Panc1 (cell line): ENCODE measurements at regions not wholly inside any gene's neighbourhood (a gene's known extent, or its start where the extent isn't known, plus 50 kb on each side); places are given as distances from the start of the nearest gene placed in this dataset.

Source experiments
- ATAC-seq: fragments of 200-7000 bp; cut with Tn5 transposase; 2 replicates; pipeline ENCODE4 v1.9.1; 2020; ENCODE audit warnings: mild to moderate bottlenecking, moderate library complexity
- BruUV-seq: library from RNA; stranded (reverse); fragments of 400-500 nt; replicated peaks from 2 replicates; lab custom pipeline; 2021; lab: Mats Ljungman, UMichigan
- CTCF ChIA-PET: fragments of 300-600 bp; sonication (Branson Sonifier 250); formaldehyde crosslinking; loops from one replicate; lab custom pipeline; 2022; ENCODE audit warnings: antibody characterized with exemption; lab: Charles Lee
- POLR2A ChIA-PET: fragments of 300-600 bp; sonication (Branson Sonifier 250); formaldehyde crosslinking; loops from one replicate; lab custom pipeline; 2022; ENCODE audit warnings: antibody characterized with exemption; lab: Charles Lee
- DNase-seq: peaks from one replicate; pipeline ENCODE4 v3.0.0-alpha.2; 2010; ENCODE audit warnings: low read depth, low spot score
- H3K27ac ChIP-seq: 2 replicates; pipeline ENCODE4 v1.5.1; 2011; ENCODE audit warnings: mild to moderate bottlenecking, low read length, inconsistent platforms
- H3K27me3 ChIP-seq: fragments of 200-500 bp; sonication (Bioruptor generic); 2 replicates; pipeline ENCODE4 v1.6.0; 2014; ENCODE audit warnings: low read length, inconsistent platforms; ENCODE audit not compliant: control insufficient read depth, insufficient read depth
- H3K36me3 ChIP-seq: fragments of 200-500 bp; sonication (Bioruptor generic); 2 replicates; pipeline ENCODE4 v1.5.1; 2014; ENCODE audit warnings: inconsistent platforms, mild to moderate bottlenecking, low read length, moderate library complexity; ENCODE audit not compliant: control insufficient read depth, insufficient read depth
- H3K4me1 ChIP-seq: 2 replicates; pipeline ENCODE4 v1.5.1; 2011; ENCODE audit warnings: inconsistent platforms, mild to moderate bottlenecking, low read length, moderate library complexity; ENCODE audit not compliant: control insufficient read depth, insufficient read depth
- H3K4me3 ChIP-seq, 2 experiments: 2 replicates each; pipeline ENCODE4 v1.5.1; 2011 to 2012; ENCODE audit warnings: low read depth in 2 of 2, low read length in 2 of 2, mild to moderate bottlenecking in 2 of 2, inconsistent platforms in 1 of 2, moderate library complexity in 1 of 2
- H3K9me3 ChIP-seq: fragments of 200-500 bp; sonication (Bioruptor generic); 2 replicates; pipeline ENCODE4 v1.5.1; 2014; ENCODE audit warnings: low read depth, mild to moderate bottlenecking, inconsistent platforms, low read length, moderate library complexity; ENCODE audit not compliant: control insufficient read depth, insufficient read depth
- CTCF ChIP-seq: fragments of 450-650 bp; IDR thresholded peaks from 2 replicates; pipeline ENCODE4 v1.5.1; 2017; ENCODE audit warnings: mild to moderate bottlenecking
- POLR2AphosphoS5 ChIP-seq: IDR thresholded peaks from 2 replicates; pipeline ENCODE4 v1.6.1; 2012; ENCODE audit warnings: mild to moderate bottlenecking, low read depth, low read length, moderate library complexity
- SIN3A ChIP-seq: IDR thresholded peaks from 2 replicates; pipeline ENCODE4 v1.6.1; 2012; ENCODE audit warnings: low read depth, mild to moderate bottlenecking, low read length, moderate library complexity, borderline replicate concordance; ENCODE audit not compliant: insufficient read depth
- TCF7L2 ChIP-seq: IDR thresholded peaks from 2 replicates; pipeline ENCODE4 v1.6.1; 2011; ENCODE audit warnings: mild to moderate bottlenecking, low read depth, low read length, inconsistent platforms
- in situ Hi-C: cut with HindIII; loops from 2 replicates; pipeline ENCODE4 v1.10.0; 2016; ENCODE audit warnings: low sequenced_read_pairs, low pct_unique_long_range_greater_than_20kb
- intact Hi-C: fragments of 100-400 bp; cut with micrococcal nuclease; formaldehyde crosslinking; loops from one replicate; pipeline ENCODE4 v1.10.0; 2022; ENCODE audit not compliant: unreplicated experiment
- TF ChIP-seq, protein P1 (sequence below), 2 experiments: IDR thresholded peaks; 2 replicates each; pipeline ENCODE4 v1.6.1; 2011 to 2012; ENCODE audit warnings: low read depth in 2 of 2, control low read depth in 1 of 2, low read length in 1 of 2, mild to moderate bottlenecking in 1 of 2, moderate library complexity in 1 of 2; ENCODE audit not compliant: insufficient read depth in 1 of 2

- ChIA-PET POLR2A (no interaction called here), CTCF (no interaction called here)
- no peaks in the 10 kb centered on the region for H3K9me3 ChIP-seq
- intact Hi-C loops = no loop called here
- no peak overlapping the region for H3K4me3 ChIP-seq
- H3K4me1 ChIP-seq = no peaks in the 10 kb centered on the region
- BruUV-seq = no TSS peak
- ATAC-seq (no peak), DNase-seq (no peak)
- H3K27ac ChIP-seq = no peak overlapping the region
- H3K36me3 ChIP-seq = no peaks in the 10 kb centered on the region
- no peak for TF ChIP-seq CTCF
- TF ChIP-seq, protein P1, sequence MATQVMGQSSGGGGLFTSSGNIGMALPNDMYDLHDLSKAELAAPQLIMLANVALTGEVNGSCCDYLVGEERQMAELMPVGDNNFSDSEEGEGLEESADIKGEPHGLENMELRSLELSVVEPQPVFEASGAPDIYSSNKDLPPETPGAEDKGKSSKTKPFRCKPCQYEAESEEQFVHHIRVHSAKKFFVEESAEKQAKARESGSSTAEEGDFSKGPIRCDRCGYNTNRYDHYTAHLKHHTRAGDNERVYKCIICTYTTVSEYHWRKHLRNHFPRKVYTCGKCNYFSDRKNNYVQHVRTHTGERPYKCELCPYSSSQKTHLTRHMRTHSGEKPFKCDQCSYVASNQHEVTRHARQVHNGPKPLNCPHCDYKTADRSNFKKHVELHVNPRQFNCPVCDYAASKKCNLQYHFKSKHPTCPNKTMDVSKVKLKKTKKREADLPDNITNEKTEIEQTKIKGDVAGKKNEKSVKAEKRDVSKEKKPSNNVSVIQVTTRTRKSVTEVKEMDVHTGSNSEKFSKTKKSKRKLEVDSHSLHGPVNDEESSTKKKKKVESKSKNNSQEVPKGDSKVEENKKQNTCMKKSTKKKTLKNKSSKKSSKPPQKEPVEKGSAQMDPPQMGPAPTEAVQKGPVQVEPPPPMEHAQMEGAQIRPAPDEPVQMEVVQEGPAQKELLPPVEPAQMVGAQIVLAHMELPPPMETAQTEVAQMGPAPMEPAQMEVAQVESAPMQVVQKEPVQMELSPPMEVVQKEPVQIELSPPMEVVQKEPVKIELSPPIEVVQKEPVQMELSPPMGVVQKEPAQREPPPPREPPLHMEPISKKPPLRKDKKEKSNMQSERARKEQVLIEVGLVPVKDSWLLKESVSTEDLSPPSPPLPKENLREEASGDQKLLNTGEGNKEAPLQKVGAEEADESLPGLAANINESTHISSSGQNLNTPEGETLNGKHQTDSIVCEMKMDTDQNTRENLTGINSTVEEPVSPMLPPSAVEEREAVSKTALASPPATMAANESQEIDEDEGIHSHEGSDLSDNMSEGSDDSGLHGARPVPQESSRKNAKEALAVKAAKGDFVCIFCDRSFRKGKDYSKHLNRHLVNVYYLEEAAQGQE (IDR thresholded peaks at IDR 0.05; ENCODE audit: insufficient read depth in 1 of 2, low read depth in 2 of 2, low read length in 1 of 2) = no peak
- TF ChIP-seq TCF7L2 = no peak
- TF ChIP-seq POLR2AphosphoS5 = no peak
- TF ChIP-seq SIN3A = no peak
- in situ Hi-C loops = no loop called here
- peaks cover 20% of the 10 kb centered on the region for H3K27me3 ChIP-seq
These were observed 69.0 kb upstream of the ZNF536 start for GRCh38 chr19:30303131-30303654.

- no peaks in the 10 kb centered on the region for H3K36me3 ChIP-seq
- H3K27ac ChIP-seq = no peak overlapping the region
- H3K4me1 ChIP-seq = no peaks in the 10 kb centered on the region
- CTCF ChIA-PET = no interaction called here
- in situ Hi-C loops (no loop called here), intact Hi-C loops (no loop called here)
- no peak for DNase-seq
- H3K9me3 ChIP-seq = no peaks in the 10 kb centered on the region
- H3K4me3 ChIP-seq = no peak overlapping the region
- ATAC-seq = no peak
- H3K27me3 ChIP-seq = peaks cover 25% of the 10 kb centered on the region
- POLR2A ChIA-PET = no interaction called here
- BruUV-seq = no TSS peak
- TF ChIP-seq CTCF = no peak
- TF ChIP-seq POLR2AphosphoS5 = no peak
- no peak for TF ChIP-seq SIN3A
- no peak for TF ChIP-seq TCF7L2
These were observed 67.6 kb upstream of the ZNF536 start for GRCh38 chr19:30304540-30304939.
